ENCODE measurements at regions not wholly inside any gene's neighbourhood (a gene's known extent, or its start where the extent isn't known, plus 50 kb on each side); places are given as distances from the start of the nearest gene placed in this dataset.

DNA sequence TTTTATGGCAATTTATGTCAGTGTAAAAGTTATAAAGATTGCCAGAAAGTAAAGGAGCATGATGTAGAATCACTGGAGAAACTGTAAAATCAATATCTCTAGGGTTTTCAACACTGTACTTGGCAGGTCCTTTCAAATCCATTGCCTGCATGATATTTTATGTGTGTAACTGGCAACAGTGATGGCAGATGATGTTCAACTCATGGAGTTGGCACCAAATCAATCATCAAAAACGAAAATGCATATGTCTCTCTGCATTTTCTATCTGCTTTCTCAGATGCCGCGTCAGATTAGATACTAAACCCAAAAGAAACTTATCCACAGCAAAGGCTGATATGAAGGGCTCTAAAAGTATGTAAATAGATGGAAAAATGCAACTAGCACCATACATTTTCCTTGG lies 1395.5 kb upstream of the PIK3C3 start:
- H3K36me3 ChIP-seq (ENCODE audit: insufficient read depth, low read length) = no peaks in the 10 kb centered on the region
- DNase-seq (ENCODE audit: low spot score) = no peak
- no peaks in the 10 kb centered on the region for H3K9me2 ChIP-seq (ENCODE audit: insufficient read depth, low read length)
- no peaks in the 10 kb centered on the region for H3K79me2 ChIP-seq (ENCODE audit: insufficient read depth, low read depth, low read length)
- intact Hi-C loops (cut with micrococcal nuclease; ENCODE audit: unreplicated experiment) = no loop called here
- CTCF ChIA-PET (ENCODE audit: unreplicated experiment) = no interaction called here
- POLR2A ChIA-PET = no interaction called here
- H3K4me1 ChIP-seq (ENCODE audit: insufficient read depth, low read length, poor library complexity, severe bottlenecking) = no peaks in the 10 kb centered on the region
- TF ChIP-seq CTCF (conservative IDR thresholded peaks at IDR 0.05; ENCODE audit: low read length) (no peak), EZH2phosphoT487 (IDR thresholded peaks at IDR 0.05; ENCODE audit: borderline replicate concordance, low read depth, low read length) (no peak)
- H4K20me1 ChIP-seq (ENCODE audit: insufficient read depth, low read length) = no peaks in the 10 kb centered on the region
- no peak overlapping the region for H3K4me2 ChIP-seq (ENCODE audit: low read length)
- H2AFZ ChIP-seq (ENCODE audit: low read length) = no peak overlapping the region
- no TSS peak for BruUV-seq (replicated peaks)
- no peak overlapping the region for H3K4me3 ChIP-seq (ENCODE audit: low read depth, low read length, poor library complexity, severe bottlenecking)
- H3K9me3 ChIP-seq (ENCODE audit: low read length) = no peaks in the 10 kb centered on the region
- no peak overlapping the region for H3K27ac ChIP-seq (ENCODE audit: low read depth, low read length, poor library complexity, severe bottlenecking)

DNA sequence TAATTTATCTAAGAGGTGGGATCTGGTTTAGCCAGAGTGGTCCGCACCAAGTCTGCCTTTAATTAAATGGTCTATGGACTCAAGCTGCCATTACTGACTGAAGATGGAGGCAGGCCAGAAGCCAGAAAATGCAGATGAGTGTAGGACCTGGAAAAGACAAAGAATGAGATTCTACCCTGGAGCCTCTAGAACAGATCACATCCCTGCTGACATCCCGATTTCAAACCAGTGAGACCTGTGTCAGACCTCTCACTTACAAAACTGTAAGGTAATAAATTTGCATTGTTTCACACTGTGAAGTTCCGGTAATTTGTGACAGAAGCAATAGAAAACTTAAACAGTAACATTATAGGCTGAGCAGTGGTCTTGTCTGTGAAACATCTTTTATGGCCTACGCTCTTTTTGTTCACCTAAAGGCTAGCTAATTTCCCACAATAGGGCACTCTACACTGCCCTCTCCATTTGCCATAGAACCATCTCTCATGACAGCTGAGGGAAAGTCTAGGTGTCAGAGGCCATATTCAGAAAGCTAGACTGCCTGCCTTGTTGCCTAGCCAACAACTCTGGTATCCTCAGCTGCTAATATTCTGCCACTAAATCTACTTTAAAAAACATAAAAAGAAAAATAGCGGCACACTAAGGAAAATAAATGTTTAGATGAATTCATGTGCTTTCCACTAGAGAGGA lies 1396.2 kb upstream of the PIK3C3 start:
- H2AFZ ChIP-seq (ENCODE audit: low read length) = no peak overlapping the region
- intact Hi-C loops (cut with micrococcal nuclease; ENCODE audit: unreplicated experiment) = no loop called here
- BruUV-seq (replicated peaks) = no TSS peak
- no peaks in the 10 kb centered on the region for H3K36me3 ChIP-seq (ENCODE audit: insufficient read depth, low read length)
- no peaks in the 10 kb centered on the region for H3K9me3 ChIP-seq (ENCODE audit: low read length)
- H3K9me2 ChIP-seq (ENCODE audit: insufficient read depth, low read length) = no peaks in the 10 kb centered on the region
- no peak overlapping the region for H3K27ac ChIP-seq (ENCODE audit: low read depth, low read length, poor library complexity, severe bottlenecking)
- no peaks in the 10 kb centered on the region for H3K4me1 ChIP-seq (ENCODE audit: insufficient read depth, low read length, poor library complexity, severe bottlenecking)
- H3K4me2 ChIP-seq (ENCODE audit: low read length) = no peak overlapping the region
- no peaks in the 10 kb centered on the region for H3K79me2 ChIP-seq (ENCODE audit: insufficient read depth, low read depth, low read length)
- no peak for DNase-seq (ENCODE audit: low spot score)
- ChIA-PET CTCF (ENCODE audit: unreplicated experiment) (no interaction called here), POLR2A (no interaction called here)
- no peaks in the 10 kb centered on the region for H4K20me1 ChIP-seq (ENCODE audit: insufficient read depth, low read length)
- TF ChIP-seq EZH2phosphoT487 (IDR thresholded peaks at IDR 0.05; ENCODE audit: borderline replicate concordance, low read depth, low read length) (no peak), CTCF (conservative IDR thresholded peaks at IDR 0.05; ENCODE audit: low read length) (no peak)
- no peak overlapping the region for H3K4me3 ChIP-seq (ENCODE audit: low read depth, low read length, poor library complexity, severe bottlenecking)

- intact Hi-C loops (cut with micrococcal nuclease; ENCODE audit: unreplicated experiment) = no loop called here
- no peak overlapping the region for H3K4me2 ChIP-seq (ENCODE audit: low read length)
- no peaks in the 10 kb centered on the region for H3K9me3 ChIP-seq (ENCODE audit: low read length)
- CTCF ChIA-PET (ENCODE audit: unreplicated experiment) = no interaction called here
- H2AFZ ChIP-seq (ENCODE audit: low read length) = no peak overlapping the region
- TF ChIP-seq EZH2phosphoT487 (IDR thresholded peaks at IDR 0.05; ENCODE audit: borderline replicate concordance, low read depth, low read length) = no peak
- TF ChIP-seq CTCF (conservative IDR thresholded peaks at IDR 0.05; ENCODE audit: low read length) = no peak
- H3K4me3 ChIP-seq (ENCODE audit: low read depth, low read length, poor library complexity, severe bottlenecking) = no peak overlapping the region
- no TSS peak for BruUV-seq (replicated peaks)
- H4K20me1 ChIP-seq (ENCODE audit: insufficient read depth, low read length) = no peaks in the 10 kb centered on the region
- H3K27ac ChIP-seq (ENCODE audit: low read depth, low read length, poor library complexity, severe bottlenecking) = no peak overlapping the region
- DNase-seq (ENCODE audit: low spot score) = no peak
- POLR2A ChIA-PET = no interaction called here
- H3K79me2 ChIP-seq (ENCODE audit: insufficient read depth, low read depth, low read length) = no peaks in the 10 kb centered on the region
- H3K9me2 ChIP-seq (ENCODE audit: insufficient read depth, low read length) = no peaks in the 10 kb centered on the region
- H3K4me1 ChIP-seq (ENCODE audit: insufficient read depth, low read length, poor library complexity, severe bottlenecking) = no peaks in the 10 kb centered on the region
- no peaks in the 10 kb centered on the region for H3K36me3 ChIP-seq (ENCODE audit: insufficient read depth, low read length)
These were observed 1399.1 kb upstream of the PIK3C3 start for GRCh38 chr18:40555914-40556313.
